HG03159 (cell line): ENCODE measurements at regions not wholly inside any gene's neighbourhood (a gene's known extent, or its start where the extent isn't known, plus 50 kb on each side); places are given as distances from the start of the nearest gene placed in this dataset.
A peak's percentile ranks its signal among the peaks of the same experiment; 100 is the strongest.

Experiments used
- ATAC-seq: cut with Tn5 transposase; IDR thresholded peaks from one replicate; pipeline ENCODE4 v1.9.1; 2021; ENCODE audit warnings: mild to moderate bottlenecking, moderate library complexity; ENCODE audit not compliant: unreplicated experiment

GRCh38 chr11:26076233-26076990 lies 255.5 kb upstream of the ANO3 start:
- no peak for ATAC-seq

- ATAC-seq, result peak; percentile 66
These were observed 253.6 kb upstream of the ANO3 start for GRCh38 chr11:26078231-26078821.

GRCh38 chr11:26084313-26084712 lies 247.6 kb upstream of the ANO3 start:
- ATAC-seq, result no peak

- no peak for ATAC-seq
These were observed 245.9 kb upstream of the ANO3 start for GRCh38 chr11:26086028-26086427.

GRCh38 chr11:26087120-26087935 lies 244.6 kb upstream of the ANO3 start:
- ATAC-seq, result peak; percentile 98

- no peak for ATAC-seq
These were observed 243.5 kb upstream of the ANO3 start for GRCh38 chr11:26088391-26088790.

- ATAC-seq, result no peak
These were observed 241.3 kb upstream of the ANO3 start for GRCh38 chr11:26090651-26091050.

GRCh38 chr11:26093206-26093605 lies 238.7 kb upstream of the ANO3 start:
- ATAC-seq, result no peak

- no peak for ATAC-seq
These were observed 236.6 kb upstream of the ANO3 start for GRCh38 chr11:26095340-26095739.

- no peak for ATAC-seq
These were observed 235.5 kb upstream of the ANO3 start for GRCh38 chr11:26096451-26096850.

- ATAC-seq, result no peak
These were observed 229.6 kb upstream of the ANO3 start for GRCh38 chr11:26102325-26102724.

GRCh38 chr11:26105762-26106423 lies 226.0 kb upstream of the ANO3 start:
- no peak for ATAC-seq

GRCh38 chr11:26106726-26107125 lies 225.2 kb upstream of the ANO3 start:
- no peak for ATAC-seq

GRCh38 chr11:26109658-26110368 lies 222.1 kb upstream of the ANO3 start:
- ATAC-seq, result no peak

GRCh38 chr11:26112264-26112663 lies 219.7 kb upstream of the ANO3 start:
- ATAC-seq, result no peak

GRCh38 chr11:26121466-26121865 lies 210.5 kb upstream of the ANO3 start:
- ATAC-seq, result no peak

- no peak for ATAC-seq
These were observed 205.2 kb upstream of the ANO3 start for GRCh38 chr11:26126741-26127140.

- no peak for ATAC-seq
These were observed 204.6 kb upstream of the ANO3 start for GRCh38 chr11:26127336-26127735.

GRCh38 chr11:26131406-26131805 lies 200.5 kb upstream of the ANO3 start:
- ATAC-seq, result no peak

- no peak for ATAC-seq
These were observed 197.9 kb upstream of the ANO3 start for GRCh38 chr11:26134053-26134452.
